ENCODE measurements at regions not wholly inside any gene's neighbourhood (a gene's known extent, or its start where the extent isn't known, plus 50 kb on each side); places are given as distances from the start of the nearest gene placed in this dataset.

DNA sequence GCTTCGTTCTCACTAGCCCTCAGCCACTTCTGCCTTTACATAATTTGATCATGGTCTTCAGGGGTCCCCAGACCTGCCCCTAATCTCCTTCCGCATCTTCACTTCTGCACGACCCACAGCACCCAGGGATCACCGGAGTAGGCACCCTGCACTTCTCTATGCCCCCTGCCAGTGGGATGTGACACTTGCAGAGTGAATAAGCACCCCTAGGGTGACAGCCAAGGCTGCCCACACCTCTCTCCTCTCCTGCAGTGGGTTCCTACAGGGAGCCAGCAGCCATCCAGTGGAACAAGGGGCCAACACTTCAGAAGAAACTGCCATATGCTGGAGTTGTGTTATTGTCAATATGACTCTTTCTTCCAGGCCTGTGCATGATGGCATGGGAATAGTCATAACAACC is 58.0 kb upstream of the CTPS1 start:
- FAIRE-seq (no peak), ATAC-seq (no peak), DNase-seq (ENCODE audit: extremely low read depth in 1 of 4, low spot score in 3 of 4) (no peak)
- no peak overlapping the region for H3K4me3 ChIP-seq
- H4K20me1 ChIP-seq (replicated peaks; ENCODE audit: control insufficient read depth, insufficient read depth, low read length) = no peaks in the 10 kb centered on the region
- no peak overlapping the region for H3K27ac ChIP-seq (ENCODE audit: extremely low read depth, low read depth, low read length)
- H3K9ac ChIP-seq (ENCODE audit: insufficient read depth in 1 of 2, low read depth in 2 of 2, low read length in 2 of 2) = no peak overlapping the region
- no peaks in the 10 kb centered on the region for H3K36me3 ChIP-seq (ENCODE audit: control insufficient read depth, insufficient read depth, low read length)
- no peak overlapping the region for H3K4me2 ChIP-seq (ENCODE audit: insufficient read depth, low read length)
- ChIA-PET CTCF (ENCODE audit: low intra/inter-chr PET ratio) (no interaction called here), POLR2A (interaction anchor here (1.1 to 1.5 kb wide), 3 partner anchors 9 to 12 kb away, joined by 4 to 5 read pairs (median 4); no protein-coding TSS in a partner anchor)
- 26% methylated on average over 4 of the region's 4 CpGs for WGBS (ENCODE audit: insufficient coverage, low coverage, missing lambda C conversion rate)
- intact Hi-C loops (cut with micrococcal nuclease) = no loop called here
- no peaks in the 10 kb centered on the region for H3K9me1 ChIP-seq (ENCODE audit: control insufficient read depth, insufficient read depth, low read length)
- H2AFZ ChIP-seq (ENCODE audit: low read depth, low read length) = no peak overlapping the region
- H3K9me3 ChIP-seq (replicated peaks; ENCODE audit: control insufficient read depth, insufficient read depth, low read depth, low read length) = no peaks in the 10 kb centered on the region
- peaks cover 0 to 3% of the 10 kb centered on the region in 2 experiments; a peak in 2 of 5 replicates for H3K4me1 ChIP-seq (replicated peaks in 1 of 2; ENCODE audit: control insufficient read depth in 2 of 2, insufficient read depth in 2 of 2, low read length in 2 of 2)
- peaks cover 5 to 9% of the 10 kb centered on the region in 2 experiments; a peak in 3 of 5 replicates for H3K27me3 ChIP-seq (ENCODE audit: control insufficient read depth in 2 of 2, insufficient read depth in 2 of 2, low read length in 2 of 2)
- H3K79me2 ChIP-seq (ENCODE audit: control insufficient read depth, insufficient read depth, low read length) = no peaks in the 10 kb centered on the region
- in situ Hi-C loops (cut with MboI) = no loop called here
- no TSS peak for BruUV-seq (replicated peaks)
- TF ChIP-seq, protein P1, sequence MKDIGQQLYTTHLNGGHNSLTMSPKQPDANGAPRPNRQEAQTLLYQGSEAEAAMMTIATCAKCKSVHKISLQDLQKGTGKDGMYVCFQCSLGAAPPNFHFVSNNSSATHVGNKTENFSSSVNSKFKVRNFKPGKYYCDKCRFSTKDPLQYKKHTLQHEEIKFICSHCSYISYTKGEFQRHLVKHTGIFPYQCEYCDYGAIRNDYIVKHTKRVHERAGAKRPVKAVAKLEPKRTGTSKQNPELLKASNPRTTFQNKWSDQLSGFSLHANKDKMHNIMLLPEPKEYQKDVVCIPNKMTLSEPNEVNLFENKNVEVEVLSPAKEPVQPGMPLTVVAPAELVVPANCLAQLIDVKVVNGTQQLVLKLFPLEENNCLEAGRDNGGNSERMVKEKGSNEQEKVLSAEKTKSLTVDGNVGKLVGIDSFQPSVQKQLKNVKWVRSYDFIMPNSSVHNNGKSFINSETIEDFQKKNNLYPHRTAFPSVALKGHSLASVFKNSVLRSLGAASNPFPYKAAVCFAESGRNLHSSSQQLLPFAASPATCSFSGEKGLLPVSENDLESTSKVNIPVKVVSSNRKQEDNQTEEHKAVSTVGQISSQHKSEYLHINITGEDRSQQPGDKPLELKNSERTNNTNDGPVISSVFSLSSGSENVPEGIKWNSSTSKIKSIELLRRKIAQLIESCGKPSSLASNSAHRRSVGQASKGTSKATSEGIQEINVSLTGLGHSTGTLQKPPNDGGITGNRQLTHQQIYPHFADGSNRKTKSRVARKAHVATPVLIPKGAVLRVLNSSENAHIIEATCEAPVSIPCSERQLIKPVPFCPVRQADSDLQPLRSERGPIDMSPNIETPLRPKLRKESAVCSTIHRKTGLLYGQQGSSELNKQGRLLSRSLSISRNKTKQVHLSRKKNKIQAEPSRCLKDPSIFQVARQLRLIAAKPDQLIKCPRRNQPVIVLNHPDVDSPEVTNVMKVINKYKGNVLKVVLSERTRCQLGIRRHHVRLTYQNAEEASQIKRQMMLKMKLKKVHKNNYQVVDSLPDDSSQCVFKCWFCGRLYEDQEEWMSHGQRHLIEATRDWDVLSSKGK (CRISPR knock-in tag; IDR thresholded peaks at IDR 0.05) = no peak
- TF ChIP-seq TRIM28 (IDR thresholded peaks at IDR 0.05) (no peak), KLF13 (tag; IDR thresholded peaks at IDR 0.05; ENCODE audit: borderline replicate concordance, low read depth) (no peak), SP2 (IDR thresholded peaks at IDR 0.05; ENCODE audit: extremely low read depth, low read depth, low read length, poor library complexity, severe bottlenecking) (no peak), SUPT5H (IDR thresholded peaks at IDR 0.05) (no peak), DACH1 (IDR thresholded peaks at IDR 0.05; ENCODE audit: partially characterized antibody) (no peak), FOXP1 (CRISPR knock-in tag; IDR thresholded peaks at IDR 0.05) (no peak), KAT2B (IDR thresholded peaks at IDR 0.05; ENCODE audit: low read depth, low read length) (no peak), BDP1 (IDR thresholded peaks at IDR 0.05; ENCODE audit: insufficient read depth, insufficient read length) (no peak), ZSCAN29 (IDR thresholded peaks at IDR 0.05) (no peak)
- TF ChIP-seq, protein P2, sequence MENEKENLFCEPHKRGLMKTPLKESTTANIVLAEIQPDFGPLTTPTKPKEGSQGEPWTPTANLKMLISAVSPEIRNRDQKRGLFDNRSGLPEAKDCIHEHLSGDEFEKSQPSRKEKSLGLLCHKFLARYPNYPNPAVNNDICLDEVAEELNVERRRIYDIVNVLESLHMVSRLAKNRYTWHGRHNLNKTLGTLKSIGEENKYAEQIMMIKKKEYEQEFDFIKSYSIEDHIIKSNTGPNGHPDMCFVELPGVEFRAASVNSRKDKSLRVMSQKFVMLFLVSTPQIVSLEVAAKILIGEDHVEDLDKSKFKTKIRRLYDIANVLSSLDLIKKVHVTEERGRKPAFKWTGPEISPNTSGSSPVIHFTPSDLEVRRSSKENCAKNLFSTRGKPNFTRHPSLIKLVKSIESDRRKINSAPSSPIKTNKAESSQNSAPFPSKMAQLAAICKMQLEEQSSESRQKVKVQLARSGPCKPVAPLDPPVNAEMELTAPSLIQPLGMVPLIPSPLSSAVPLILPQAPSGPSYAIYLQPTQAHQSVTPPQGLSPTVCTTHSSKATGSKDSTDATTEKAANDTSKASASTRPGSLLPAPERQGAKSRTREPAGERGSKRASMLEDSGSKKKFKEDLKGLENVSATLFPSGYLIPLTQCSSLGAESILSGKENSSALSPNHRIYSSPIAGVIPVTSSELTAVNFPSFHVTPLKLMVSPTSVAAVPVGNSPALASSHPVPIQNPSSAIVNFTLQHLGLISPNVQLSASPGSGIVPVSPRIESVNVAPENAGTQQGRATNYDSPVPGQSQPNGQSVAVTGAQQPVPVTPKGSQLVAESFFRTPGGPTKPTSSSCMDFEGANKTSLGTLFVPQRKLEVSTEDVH (IDR thresholded peaks at IDR 0.05; ENCODE audit: low read depth, partially characterized antibody) = no peak
- TF ChIP-seq, protein P3, sequence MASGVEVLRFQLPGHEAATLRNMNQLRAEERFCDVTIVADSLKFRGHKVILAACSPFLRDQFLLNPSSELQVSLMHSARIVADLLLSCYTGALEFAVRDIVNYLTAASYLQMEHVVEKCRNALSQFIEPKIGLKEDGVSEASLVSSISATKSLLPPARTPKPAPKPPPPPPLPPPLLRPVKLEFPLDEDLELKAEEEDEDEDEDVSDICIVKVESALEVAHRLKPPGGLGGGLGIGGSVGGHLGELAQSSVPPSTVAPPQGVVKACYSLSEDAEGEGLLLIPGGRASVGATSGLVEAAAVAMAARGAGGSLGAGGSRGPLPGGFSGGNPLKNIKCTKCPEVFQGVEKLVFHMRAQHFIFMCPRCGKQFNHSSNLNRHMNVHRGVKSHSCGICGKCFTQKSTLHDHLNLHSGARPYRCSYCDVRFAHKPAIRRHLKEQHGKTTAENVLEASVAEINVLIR (CRISPR knock-in tag; IDR thresholded peaks at IDR 0.05) = no peak
- TF ChIP-seq, protein P4, sequence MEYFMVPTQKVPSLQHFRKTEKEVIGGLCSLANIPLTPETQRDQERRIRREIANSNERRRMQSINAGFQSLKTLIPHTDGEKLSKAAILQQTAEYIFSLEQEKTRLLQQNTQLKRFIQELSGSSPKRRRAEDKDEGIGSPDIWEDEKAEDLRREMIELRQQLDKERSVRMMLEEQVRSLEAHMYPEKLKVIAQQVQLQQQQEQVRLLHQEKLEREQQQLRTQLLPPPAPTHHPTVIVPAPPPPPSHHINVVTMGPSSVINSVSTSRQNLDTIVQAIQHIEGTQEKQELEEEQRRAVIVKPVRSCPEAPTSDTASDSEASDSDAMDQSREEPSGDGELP (CRISPR knock-in tag; IDR thresholded peaks at IDR 0.05; ENCODE audit: borderline replicate concordance) = no peak

Measured in K562 (cell line).